Mononuclear cell (primary cell): ENCODE measurements at regions not wholly inside any gene's neighbourhood (a gene's known extent, or its start where the extent isn't known, plus 50 kb on each side); places are given as distances from the start of the nearest gene placed in this dataset.

Source experiments
- H3K27me3 ChIP-seq: 2 replicates; pipeline ENCODE4 v1.6.0; 2011; ENCODE audit warnings: low read length, control low read depth; ENCODE audit not compliant: insufficient read depth
- H3K4me1 ChIP-seq: 2 replicates; pipeline ENCODE4 v1.5.1; 2011; ENCODE audit warnings: mild to moderate bottlenecking, low read length, control low read depth; ENCODE audit not compliant: insufficient read depth
- H3K4me3 ChIP-seq: 2 replicates; pipeline ENCODE4 v1.5.1; 2011; ENCODE audit warnings: mild to moderate bottlenecking, low read length, moderate library complexity
- H3K9me3 ChIP-seq: 2 replicates; pipeline ENCODE4 v1.5.1; 2011; ENCODE audit warnings: low read depth, mild to moderate bottlenecking, control low read depth, low read length

- Histone ChIP-seq H3K9me3 (no peaks in the 10 kb centered on the region), H3K4me1 (no peaks in the 10 kb centered on the region), H3K4me3 (no peak overlapping the region), H3K27me3 (no peaks in the 10 kb centered on the region)
Measured at GRCh38 chr2:2859732-2860131, 517.9 kb downstream of the EIPR1 start.

- no peaks in the 10 kb centered on the region for H3K27me3 ChIP-seq
- no peaks in the 10 kb centered on the region for H3K4me1 ChIP-seq
- H3K4me3 ChIP-seq = no peak overlapping the region
- no peaks in the 10 kb centered on the region for H3K9me3 ChIP-seq
Measured at GRCh38 chr2:2859164-2859563, 518.5 kb downstream of the EIPR1 start.

GRCh38 chr2:2856723-2857415 is 520.7 kb downstream of the EIPR1 start:
- Histone ChIP-seq H3K4me3 (no peak overlapping the region), H3K4me1 (no peaks in the 10 kb centered on the region), H3K27me3 (no peaks in the 10 kb centered on the region), H3K9me3 (no peaks in the 10 kb centered on the region)

GRCh38 chr2:2855297-2855696 is 522.3 kb downstream of the EIPR1 start:
- Histone ChIP-seq H3K27me3 (no peaks in the 10 kb centered on the region), H3K4me3 (no peak overlapping the region), H3K9me3 (no peaks in the 10 kb centered on the region), H3K4me1 (no peaks in the 10 kb centered on the region)

- no peaks in the 10 kb centered on the region for H3K4me1 ChIP-seq
- no peak overlapping the region for H3K4me3 ChIP-seq
- no peaks in the 10 kb centered on the region for H3K27me3 ChIP-seq
Measured at GRCh38 chr2:2853346-2853745, 522.3 kb upstream of the MYT1L start.

GRCh38 chr2:2851806-2852777 is 521.0 kb upstream of the MYT1L start:
- no peaks in the 10 kb centered on the region for H3K9me3 ChIP-seq
- no peaks in the 10 kb centered on the region for H3K27me3 ChIP-seq
- H3K4me1 ChIP-seq = no peaks in the 10 kb centered on the region
- no peak overlapping the region for H3K4me3 ChIP-seq

More at GRCh38 chr2:2853346-2853745, 522.3 kb upstream of the MYT1L start:
- no peaks in the 10 kb centered on the region for H3K9me3 ChIP-seq

- Histone ChIP-seq H3K4me3 (no peak overlapping the region), H3K27me3 (no peaks in the 10 kb centered on the region), H3K4me1 (no peaks in the 10 kb centered on the region), H3K9me3 (no peaks in the 10 kb centered on the region)
Measured at GRCh38 chr2:2851316-2851715, 520.2 kb upstream of the MYT1L start.

- Histone ChIP-seq H3K9me3 (no peaks in the 10 kb centered on the region), H3K27me3 (no peaks in the 10 kb centered on the region), H3K4me1 (no peaks in the 10 kb centered on the region), H3K4me3 (no peak overlapping the region)
Measured at GRCh38 chr2:2850859-2851258, 519.8 kb upstream of the MYT1L start.

- Histone ChIP-seq H3K4me3 (no peak overlapping the region), H3K27me3 (no peaks in the 10 kb centered on the region), H3K4me1 (no peaks in the 10 kb centered on the region), H3K9me3 (no peaks in the 10 kb centered on the region)
Measured at GRCh38 chr2:2850218-2850755, 519.2 kb upstream of the MYT1L start.

GRCh38 chr2:2849464-2850217 is 518.6 kb upstream of the MYT1L start:
- no peaks in the 10 kb centered on the region for H3K4me1 ChIP-seq
- H3K9me3 ChIP-seq = no peaks in the 10 kb centered on the region
- no peaks in the 10 kb centered on the region for H3K27me3 ChIP-seq
- H3K4me3 ChIP-seq = no peak overlapping the region

GRCh38 chr2:2848621-2849333 is 517.7 kb upstream of the MYT1L start:
- no peaks in the 10 kb centered on the region for H3K4me1 ChIP-seq
- H3K27me3 ChIP-seq = no peaks in the 10 kb centered on the region
- H3K4me3 ChIP-seq = no peak overlapping the region
- no peaks in the 10 kb centered on the region for H3K9me3 ChIP-seq

GRCh38 chr2:2848198-2848597 is 517.1 kb upstream of the MYT1L start:
- Histone ChIP-seq H3K4me3 (no peak overlapping the region), H3K9me3 (no peaks in the 10 kb centered on the region), H3K4me1 (no peaks in the 10 kb centered on the region), H3K27me3 (no peaks in the 10 kb centered on the region)

- Histone ChIP-seq H3K4me1 (no peaks in the 10 kb centered on the region), H3K9me3 (no peaks in the 10 kb centered on the region), H3K27me3 (no peaks in the 10 kb centered on the region), H3K4me3 (no peak overlapping the region)
Measured at GRCh38 chr2:2847209-2847676, 516.2 kb upstream of the MYT1L start.
